AG09309 (cell line): ENCODE measurements at regions not wholly inside any gene's neighbourhood (a gene's known extent, or its start where the extent isn't known, plus 50 kb on each side); places are given as distances from the start of the nearest gene placed in this dataset.
"Not testable (repeated sequence)": the region's sequence is repeated elsewhere in the genome, so short reads cannot be mapped to it uniquely, and the experiment has no call there.

ENCODE experiments used
- DNase-seq: peaks from one replicate; pipeline ENCODE4 v3.0.0-alpha.2; 2010; ENCODE audit warnings: low read depth
- H3K4me3 ChIP-seq: 2 replicates; pipeline ENCODE4 v1.5.1; 2011; ENCODE audit warnings: mild to moderate bottlenecking, low read depth, low read length, moderate library complexity; ENCODE audit not compliant: control insufficient read depth
- TF ChIP-seq, protein P1 (sequence below): IDR thresholded peaks from 2 replicates; pipeline ENCODE4 v1.5.1; 2011; ENCODE audit warnings: mild to moderate bottlenecking, low read depth, low read length, inconsistent platforms; ENCODE audit not compliant: insufficient read depth, control insufficient read depth; ENCODE audit errors: missing control alignments

DNA sequence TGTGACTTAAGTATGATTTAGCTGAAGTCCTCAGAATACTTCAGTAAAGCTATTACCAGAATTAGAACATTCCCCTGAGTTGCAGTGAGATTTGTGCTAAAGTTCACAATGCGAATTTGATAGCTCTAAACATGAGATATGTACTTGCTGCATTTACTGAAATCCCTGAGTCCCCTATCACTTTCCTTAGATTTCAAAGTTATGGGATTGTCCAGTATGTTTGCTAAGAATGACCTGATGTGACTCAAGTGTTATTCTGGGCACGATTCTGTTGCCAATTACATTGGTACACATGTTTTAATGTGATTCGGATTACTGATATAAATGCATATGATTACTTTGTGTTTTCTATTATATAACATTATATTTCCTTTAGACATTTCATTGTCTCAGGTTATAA is 91.3 kb upstream of the AMOT start:
- TF ChIP-seq, protein P1, sequence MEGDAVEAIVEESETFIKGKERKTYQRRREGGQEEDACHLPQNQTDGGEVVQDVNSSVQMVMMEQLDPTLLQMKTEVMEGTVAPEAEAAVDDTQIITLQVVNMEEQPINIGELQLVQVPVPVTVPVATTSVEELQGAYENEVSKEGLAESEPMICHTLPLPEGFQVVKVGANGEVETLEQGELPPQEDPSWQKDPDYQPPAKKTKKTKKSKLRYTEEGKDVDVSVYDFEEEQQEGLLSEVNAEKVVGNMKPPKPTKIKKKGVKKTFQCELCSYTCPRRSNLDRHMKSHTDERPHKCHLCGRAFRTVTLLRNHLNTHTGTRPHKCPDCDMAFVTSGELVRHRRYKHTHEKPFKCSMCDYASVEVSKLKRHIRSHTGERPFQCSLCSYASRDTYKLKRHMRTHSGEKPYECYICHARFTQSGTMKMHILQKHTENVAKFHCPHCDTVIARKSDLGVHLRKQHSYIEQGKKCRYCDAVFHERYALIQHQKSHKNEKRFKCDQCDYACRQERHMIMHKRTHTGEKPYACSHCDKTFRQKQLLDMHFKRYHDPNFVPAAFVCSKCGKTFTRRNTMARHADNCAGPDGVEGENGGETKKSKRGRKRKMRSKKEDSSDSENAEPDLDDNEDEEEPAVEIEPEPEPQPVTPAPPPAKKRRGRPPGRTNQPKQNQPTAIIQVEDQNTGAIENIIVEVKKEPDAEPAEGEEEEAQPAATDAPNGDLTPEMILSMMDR, result no peak
- H3K4me3 ChIP-seq, result no peak overlapping the region
- DNase-seq, result no peak

DNA sequence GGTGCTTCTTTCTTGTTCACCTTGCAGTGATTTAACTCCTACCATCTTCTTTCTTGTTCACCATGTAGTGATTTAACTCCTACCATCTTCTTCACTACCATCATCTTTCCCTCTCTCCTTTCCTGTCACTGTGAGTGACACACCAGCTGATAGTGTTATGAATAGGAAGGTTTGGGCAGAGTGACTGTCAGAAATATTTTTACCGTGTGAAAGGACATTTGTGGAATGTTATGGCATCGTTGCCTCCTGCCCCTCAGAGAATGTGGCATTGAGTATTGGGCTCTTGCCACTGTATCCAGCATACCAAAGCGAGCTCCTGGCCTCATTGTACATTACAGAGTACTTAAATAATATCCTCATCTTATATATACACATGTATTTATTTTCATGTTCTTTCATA is 90.8 kb upstream of the AMOT start:
- TF ChIP-seq, protein P1, result no peak
- no peak overlapping the region for H3K4me3 ChIP-seq
- no peak for DNase-seq

DNA sequence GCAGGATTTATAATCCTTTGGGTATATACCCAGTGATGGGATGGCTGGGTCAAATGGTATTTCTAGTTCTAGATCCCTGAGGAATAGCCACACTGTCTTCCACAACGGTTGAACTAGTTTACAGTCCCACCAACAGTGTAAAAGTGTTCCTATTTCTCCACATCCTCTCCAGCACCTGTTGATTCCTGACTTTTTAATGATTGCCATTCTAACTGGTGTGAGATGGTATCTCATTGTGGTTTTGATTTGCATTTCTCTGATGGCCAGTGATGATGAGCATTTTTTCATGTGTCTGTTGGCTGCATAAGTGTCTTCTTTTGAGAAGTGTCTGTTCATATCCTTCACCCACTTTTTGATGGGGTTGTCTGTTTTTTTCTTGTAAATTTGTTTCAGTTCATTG is 82.8 kb upstream of the AMOT start:
- DNase-seq, H3K4me3 ChIP-seq: not testable (repeated sequence)

DNA sequence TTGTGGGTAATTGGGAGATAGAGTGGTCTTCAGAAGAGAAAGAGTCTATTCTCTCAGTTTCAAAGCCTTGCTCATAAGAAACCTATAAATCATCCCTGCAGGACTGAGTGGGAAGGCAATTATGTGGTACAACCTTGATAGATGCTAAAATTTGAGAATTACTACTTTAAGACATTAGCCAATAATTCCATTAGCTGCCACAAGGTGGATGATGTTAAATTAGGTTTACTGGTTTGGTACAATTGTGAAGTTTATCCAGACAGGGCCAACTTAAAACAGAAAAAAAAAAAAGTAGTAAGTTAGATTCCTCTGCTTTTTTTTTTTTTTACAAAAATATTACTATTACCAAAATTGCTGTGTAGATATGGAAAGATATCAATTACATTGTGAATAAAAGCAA is 73.2 kb upstream of the AMOT start:
- TF ChIP-seq, protein P1, result no peak
- H3K4me3 ChIP-seq, result no peak overlapping the region

GRCh38 chrX:112910418-112910817 is 69.8 kb upstream of the AMOT start:
- TF ChIP-seq, protein P1, result no peak
- H3K4me3 ChIP-seq, result no peak overlapping the region
- no peak for DNase-seq

More for the DNA sequence above, 73.2 kb upstream of the AMOT start:
- no peak for DNase-seq

- no peak for DNase-seq
- H3K4me3 ChIP-seq, result no peak overlapping the region
- TF ChIP-seq, protein P1, result no peak
Observed at GRCh38 chrX:112901869-112902725, 61.5 kb upstream of the AMOT start.

DNA sequence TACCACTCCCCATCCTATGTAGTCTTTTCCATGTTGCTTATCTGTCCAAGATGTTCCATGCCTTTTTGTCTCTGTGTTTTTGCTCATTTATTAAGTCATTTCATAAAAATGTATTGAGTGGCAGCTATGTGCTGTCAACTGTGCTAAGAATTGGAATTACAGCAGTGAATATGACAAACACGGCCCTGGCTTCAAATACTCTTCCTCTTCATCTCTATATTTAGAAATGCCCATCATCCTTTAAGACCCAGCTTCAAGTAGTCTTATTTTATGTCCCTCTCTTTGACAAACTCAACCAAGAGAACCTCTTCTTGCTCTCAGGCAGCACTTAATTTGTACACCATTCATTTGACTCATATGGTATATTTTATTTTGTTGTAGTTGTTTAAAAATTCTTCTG is 55.4 kb upstream of the AMOT start:
- TF ChIP-seq, protein P1, result no peak
- DNase-seq, result no peak
- no peak overlapping the region for H3K4me3 ChIP-seq
